Body of pancreas (tissue), 4 donors: ENCODE measurements at regions not wholly inside any gene's neighbourhood (a gene's known extent, or its start where the extent isn't known, plus 50 kb on each side); places are given as distances from the start of the nearest gene placed in this dataset.

Experiments
- ATAC-seq: fragments of 150-250 bp; one replicate; pipeline ENCODE4 v1.9.1; 2016
- DNase-seq, 4 donors: peaks; one replicate each; pipeline ENCODE4 v3.0.0-alpha.2; 2019
- H3K27ac ChIP-seq, 4 donors: fragments of 200-600 bp; sonication (generic); 1 replicate in 3 of 4; 2 replicates in 1 of 4; pipeline versions ENCODE4 v1.5.1 to v1.6.1; 2016 to 2019; ENCODE audit warnings: mild to moderate bottlenecking in 1 of 4, mixed read lengths in 1 of 4, moderate library complexity in 1 of 4
- H3K27me3 ChIP-seq, 2 donors: fragments of 200-600 bp; sonication (generic); one replicate each; pipeline ENCODE4 v1.6.0; 2016; ENCODE audit warnings: mild to moderate bottlenecking in 1 of 2
- H3K36me3 ChIP-seq, 2 donors: fragments of 200-600 bp; sonication (generic); replicated peaks in 1 of 2; 2 replicates each; pipeline ENCODE4 v1.5.1; 2016; ENCODE audit warnings: low read depth in 2 of 2; ENCODE audit not compliant: insufficient read depth in 1 of 2
- H3K4me1 ChIP-seq: fragments of 200-600 bp; sonication (generic); one replicate; pipeline ENCODE4 v1.6.0; 2016
- H3K4me3 ChIP-seq, 2 donors: fragments of 200-600 bp; sonication (generic); 1 replicate in 1 of 2; 2 replicates in 1 of 2; pipeline ENCODE4 v1.5.1; 2016 to 2019
- H3K9me3 ChIP-seq, 3 donors: fragments of 200-600 bp; sonication (generic); 1 replicate in 2 of 3; 2 replicates in 1 of 3; pipeline ENCODE4 v1.5.1; 2016
- POLR2A ChIP-seq, 3 donors: fragments of 450-650 bp; IDR thresholded peaks; one replicate each; pipeline ENCODE4 v1.6.1; 2016; ENCODE audit warnings: antibody characterized with exemption in 3 of 3, mild to moderate bottlenecking in 2 of 3
- WGBS, 2 donors: methylation state at CpG; one replicate each; pipeline ENCODE4 v1.1.5; 2017; 5-methylcytosine and 5-hydroxymethylcytosine counted together
- intact Hi-C: fragments of 100-400 bp; cut with DNase I; formaldehyde crosslinking; loops from one replicate; pipeline ENCODE4 v1.15.1; 2023
- TF ChIP-seq, protein P1 (sequence below), 7 experiments: fragments of 450-650 bp in 4 of 7; fragments of 200-600 bp in 3 of 7; sonication (generic) in 3 of 7; IDR thresholded peaks; one replicate each; pipeline ENCODE4 v1.5.1; 2016 to 2019; ENCODE audit warnings: antibody characterized with exemption in 7 of 7

DNA sequence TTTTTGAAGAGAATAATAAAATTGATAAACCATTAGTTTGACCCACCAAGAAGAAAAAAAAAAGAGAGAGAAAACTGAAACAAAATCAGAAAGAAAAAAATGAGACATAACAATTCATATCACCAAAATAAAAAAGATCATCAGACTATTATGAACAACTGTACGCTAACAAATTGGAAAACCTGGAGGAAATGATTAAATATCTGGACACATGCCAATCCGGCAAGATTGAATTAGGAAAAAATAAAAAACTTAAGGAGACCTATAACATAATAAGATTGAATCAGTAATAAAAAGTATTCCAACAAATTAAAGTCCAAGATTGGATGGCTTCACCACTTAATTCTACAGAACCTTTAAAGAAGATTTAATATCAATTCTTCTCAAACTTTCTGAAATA is 136.7 kb downstream of the CASP12 start:
- Histone ChIP-seq H3K4me1 (no peaks in the 10 kb centered on the region), H3K9me3 (no peaks in the 10 kb centered on the region), H3K27ac (no peak overlapping the region), H3K27me3 (no peaks in the 10 kb centered on the region), H3K36me3 (no peaks in the 10 kb centered on the region), H3K4me3 (no peak overlapping the region)
- ATAC-seq: no peak
- intact Hi-C loops: no loop called here
- DNase-seq: no peak
- TF ChIP-seq, protein P1, sequence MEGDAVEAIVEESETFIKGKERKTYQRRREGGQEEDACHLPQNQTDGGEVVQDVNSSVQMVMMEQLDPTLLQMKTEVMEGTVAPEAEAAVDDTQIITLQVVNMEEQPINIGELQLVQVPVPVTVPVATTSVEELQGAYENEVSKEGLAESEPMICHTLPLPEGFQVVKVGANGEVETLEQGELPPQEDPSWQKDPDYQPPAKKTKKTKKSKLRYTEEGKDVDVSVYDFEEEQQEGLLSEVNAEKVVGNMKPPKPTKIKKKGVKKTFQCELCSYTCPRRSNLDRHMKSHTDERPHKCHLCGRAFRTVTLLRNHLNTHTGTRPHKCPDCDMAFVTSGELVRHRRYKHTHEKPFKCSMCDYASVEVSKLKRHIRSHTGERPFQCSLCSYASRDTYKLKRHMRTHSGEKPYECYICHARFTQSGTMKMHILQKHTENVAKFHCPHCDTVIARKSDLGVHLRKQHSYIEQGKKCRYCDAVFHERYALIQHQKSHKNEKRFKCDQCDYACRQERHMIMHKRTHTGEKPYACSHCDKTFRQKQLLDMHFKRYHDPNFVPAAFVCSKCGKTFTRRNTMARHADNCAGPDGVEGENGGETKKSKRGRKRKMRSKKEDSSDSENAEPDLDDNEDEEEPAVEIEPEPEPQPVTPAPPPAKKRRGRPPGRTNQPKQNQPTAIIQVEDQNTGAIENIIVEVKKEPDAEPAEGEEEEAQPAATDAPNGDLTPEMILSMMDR (IDR thresholded peaks at IDR 0.05): no peak
- no peak for TF ChIP-seq POLR2A (IDR thresholded peaks at IDR 0.05)
- 75 to 83% methylated on average over 2 of the region's 2 CpGs for WGBS, 2 donors

GRCh38 chr11:104759464-104759863 is 138.8 kb downstream of the CASP12 start:
- Histone ChIP-seq H3K9me3 (no peaks in the 10 kb centered on the region), H3K36me3 (no peaks in the 10 kb centered on the region), H3K4me3 (no peak overlapping the region), H3K27ac (no peak overlapping the region), H3K4me1 (no peaks in the 10 kb centered on the region), H3K27me3 (no peaks in the 10 kb centered on the region)
- TF ChIP-seq POLR2A (IDR thresholded peaks at IDR 0.05): no peak
- TF ChIP-seq, protein P1 (IDR thresholded peaks at IDR 0.05): no peak
- 81 to 82% methylated on average over 1 of the region's 1 CpG for WGBS, 2 donors
- ATAC-seq (no peak), DNase-seq (no peak)
- intact Hi-C loops: no loop called here

DNA sequence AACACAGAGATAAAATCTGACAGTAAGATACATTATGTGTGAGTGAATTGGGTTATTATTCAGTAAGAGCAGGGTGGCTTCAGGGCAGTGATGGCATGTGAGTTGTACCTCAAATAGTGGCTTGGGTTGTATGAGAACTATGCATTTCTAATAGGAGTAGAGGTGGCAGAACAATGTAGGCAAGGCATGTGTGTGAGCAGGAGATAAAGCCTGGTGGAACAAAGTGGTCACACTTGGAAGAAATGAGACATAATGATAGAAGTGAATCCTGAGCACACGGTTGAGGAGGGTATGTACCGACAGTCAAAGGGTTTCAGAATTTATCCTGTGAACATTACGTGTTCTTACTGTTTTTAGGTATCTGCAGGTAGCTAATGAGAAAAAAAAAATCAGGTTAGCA is 159.3 kb downstream of the CASP12 start:
- no peaks in the 10 kb centered on the region for H3K27me3 ChIP-seq
- no peaks in the 10 kb centered on the region for H3K9me3 ChIP-seq
- no peaks in the 10 kb centered on the region for H3K4me1 ChIP-seq
- H3K36me3 ChIP-seq: no peaks in the 10 kb centered on the region
- no peak for TF ChIP-seq POLR2A (IDR thresholded peaks at IDR 0.05)
- TF ChIP-seq, protein P1 (IDR thresholded peaks at IDR 0.05): no peak
- H3K27ac ChIP-seq: no peak overlapping the region
- H3K4me3 ChIP-seq: no peak overlapping the region
- intact Hi-C loops: no loop called here
- ATAC-seq (no peak), DNase-seq (no peak)
- WGBS, 2 donors: 51 to 87% methylated on average over 3 of the region's 3 CpGs

- intact Hi-C loops: no loop called here
- H3K27ac ChIP-seq: no peak overlapping the region
- 47 to 53% methylated on average over 4 of the region's 4 CpGs for WGBS, 2 donors
- ATAC-seq (no peak), DNase-seq (no peak)
- H3K36me3 ChIP-seq: no peaks in the 10 kb centered on the region
- no peaks in the 10 kb centered on the region for H3K4me1 ChIP-seq
- TF ChIP-seq, protein P1 (IDR thresholded peaks at IDR 0.05): no peak
- no peak for TF ChIP-seq POLR2A (IDR thresholded peaks at IDR 0.05)
- H3K9me3 ChIP-seq: no peaks in the 10 kb centered on the region
- no peaks in the 10 kb centered on the region for H3K27me3 ChIP-seq
- H3K4me3 ChIP-seq: no peak overlapping the region
Measured at GRCh38 chr11:104738208-104738607, 160.1 kb downstream of the CASP12 start.

DNA sequence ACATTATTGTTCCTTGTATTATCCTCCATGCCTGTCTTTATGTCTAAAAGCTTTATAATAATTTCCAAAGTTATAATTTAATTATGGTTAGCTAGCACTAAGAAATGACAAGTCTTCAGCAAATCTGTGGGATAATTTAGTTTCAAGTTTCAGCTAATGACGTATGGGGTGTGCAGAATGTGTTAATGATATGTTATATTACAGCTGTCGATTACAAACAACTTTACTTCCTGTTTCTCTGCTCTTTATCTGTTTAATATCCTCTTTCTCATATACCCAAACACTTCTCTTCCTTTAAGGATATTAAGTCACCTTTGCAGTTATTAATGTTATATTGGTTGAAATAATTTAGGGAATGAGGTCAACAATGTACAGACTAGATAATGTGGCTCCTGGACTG is 161.8 kb downstream of the CASP12 start:
- H3K9me3 ChIP-seq: no peaks in the 10 kb centered on the region
- DNase-seq: no peak
- no peak for TF ChIP-seq POLR2A (IDR thresholded peaks at IDR 0.05)
- TF ChIP-seq, protein P1 (IDR thresholded peaks at IDR 0.05): no peak
- 34 to 39% methylated on average over 2 of the region's 2 CpGs for WGBS, 2 donors
- intact Hi-C loops: no loop called here
- H3K27ac ChIP-seq: no peak overlapping the region
- no peaks in the 10 kb centered on the region for H3K4me1 ChIP-seq
- H3K4me3 ChIP-seq: no peak overlapping the region
- no peaks in the 10 kb centered on the region for H3K36me3 ChIP-seq
- no peak for ATAC-seq
- H3K27me3 ChIP-seq: no peaks in the 10 kb centered on the region
